H9 (cell line): ENCODE measurements at regions not wholly inside any gene's neighbourhood (a gene's known extent, or its start where the extent isn't known, plus 50 kb on each side); places are given as distances from the start of the nearest gene placed in this dataset.

ENCODE experiments used
- DNase-seq: peaks from one replicate; pipeline ENCODE4 v3.0.0-alpha.2; 2017
- H2AFZ ChIP-seq: one replicate; pipeline ENCODE4 v1.6.1; 2013; ENCODE audit warnings: mild to moderate bottlenecking, low read length, control low read depth, moderate library complexity
- H2AK5ac ChIP-seq: 2 replicates; pipeline ENCODE4 v1.6.1; 2013; ENCODE audit warnings: low read length, control low read depth, mixed read lengths; ENCODE audit not compliant: insufficient read length
- H2BK120ac ChIP-seq: one replicate; pipeline ENCODE4 v1.6.1; 2013; ENCODE audit warnings: low read depth, mild to moderate bottlenecking, low read length, control low read depth, inconsistent platforms; ENCODE audit not compliant: poor library complexity, severe bottlenecking
- H2BK12ac ChIP-seq: 2 replicates; pipeline ENCODE4 v1.6.1; 2013; ENCODE audit warnings: low read length, control low read depth, mixed read lengths, low read depth; ENCODE audit not compliant: insufficient read length
- H2BK15ac ChIP-seq: 2 replicates; pipeline ENCODE4 v1.6.1; 2013; ENCODE audit warnings: low read depth, low read length, control low read depth
- H2BK20ac ChIP-seq: one replicate; pipeline ENCODE4 v1.6.1; 2013; ENCODE audit warnings: low read depth, mild to moderate bottlenecking, low read length, control low read depth, inconsistent platforms; ENCODE audit not compliant: poor library complexity, severe bottlenecking
- H2BK5ac ChIP-seq: 2 replicates; pipeline ENCODE4 v1.6.1; 2013; ENCODE audit warnings: low read length, control low read depth, mixed read lengths; ENCODE audit not compliant: insufficient read length
- H3K14ac ChIP-seq: 2 replicates; pipeline ENCODE4 v1.6.1; 2013; ENCODE audit warnings: low read length, control low read depth; ENCODE audit not compliant: insufficient read depth
- H3K18ac ChIP-seq: 2 replicates; pipeline ENCODE4 v1.6.1; 2013; ENCODE audit warnings: low read depth, mild to moderate bottlenecking, mixed read lengths, low read length, control low read depth; ENCODE audit not compliant: insufficient read length
- H3K23ac ChIP-seq: 2 replicates; pipeline ENCODE4 v1.6.1; 2013; ENCODE audit warnings: low read length, control low read depth, mixed read lengths, low read depth; ENCODE audit not compliant: insufficient read length
- H3K23me2 ChIP-seq: 2 replicates; pipeline ENCODE4 v1.6.1; 2013; ENCODE audit warnings: low read depth, mild to moderate bottlenecking, mixed read lengths, low read length, control low read depth; ENCODE audit not compliant: insufficient read length, poor library complexity, severe bottlenecking
- H3K27ac ChIP-seq: 2 replicates; pipeline ENCODE4 v1.5.1; 2013; ENCODE audit warnings: low read length, control low read depth, mixed read lengths, low read depth; ENCODE audit not compliant: insufficient read length
- H3K27me3 ChIP-seq: 2 replicates; pipeline ENCODE4 v1.6.1; 2013; ENCODE audit warnings: low read length, control low read depth, inconsistent platforms; ENCODE audit not compliant: insufficient read depth
- H3K4ac ChIP-seq: 2 replicates; pipeline ENCODE4 v1.6.1; 2013; ENCODE audit warnings: low read depth, mild to moderate bottlenecking, control low read depth, inconsistent platforms, low read length, moderate library complexity
- H3K4me1 ChIP-seq: 2 replicates; pipeline ENCODE4 v1.6.1; 2013; ENCODE audit warnings: low read length, control low read depth, inconsistent platforms; ENCODE audit not compliant: insufficient read depth
- H3K4me2 ChIP-seq: 2 replicates; pipeline ENCODE4 v1.6.1; 2013; ENCODE audit warnings: low read length, control low read depth, mixed read lengths; ENCODE audit not compliant: insufficient read length, insufficient read depth
- H3K56ac ChIP-seq: 2 replicates; pipeline ENCODE4 v1.6.1; 2013; ENCODE audit warnings: low read depth, mild to moderate bottlenecking, mixed read lengths, low read length, control low read depth; ENCODE audit not compliant: insufficient read length
- H3K79me1 ChIP-seq: 2 replicates; pipeline ENCODE4 v1.6.1; 2013; ENCODE audit warnings: low read depth, mild to moderate bottlenecking, moderate library complexity, low read length, control low read depth, inconsistent platforms; ENCODE audit not compliant: insufficient read depth, poor library complexity, severe bottlenecking
- H3K79me2 ChIP-seq: 2 replicates; pipeline ENCODE4 v1.6.1; 2013; ENCODE audit warnings: low read length, control low read depth, inconsistent platforms; ENCODE audit not compliant: insufficient read depth
- H3K9ac ChIP-seq: 2 replicates; pipeline ENCODE4 v1.6.1; 2013; ENCODE audit warnings: low read length, control low read depth, mixed read lengths; ENCODE audit not compliant: insufficient read length; ENCODE audit errors: extremely low read depth
- H3K9me3 ChIP-seq: one replicate; pipeline ENCODE4 v1.6.1; 2013; ENCODE audit warnings: low read depth, low read length, inconsistent platforms; ENCODE audit not compliant: control insufficient read depth
- H3T11ph ChIP-seq: one replicate; pipeline ENCODE4 v1.6.1; 2013; ENCODE audit warnings: mild to moderate bottlenecking, low read length, control low read depth, inconsistent platforms
- H4K20me1 ChIP-seq: one replicate; pipeline ENCODE4 v1.6.1; 2013; ENCODE audit not compliant: control insufficient read depth, insufficient read length, insufficient read depth
- H4K5ac ChIP-seq: 2 replicates; pipeline ENCODE4 v1.6.1; 2013; ENCODE audit warnings: low read depth, mild to moderate bottlenecking, mixed read lengths, low read length, control low read depth; ENCODE audit not compliant: insufficient read length
- H4K8ac ChIP-seq: replicated peaks from 2 replicates; pipeline ENCODE4 v1.6.1; 2013; ENCODE audit warnings: low read length, control low read depth, mixed read lengths, low read depth; ENCODE audit not compliant: insufficient read length
- H4K91ac ChIP-seq: 2 replicates; pipeline ENCODE4 v1.6.1; 2013; ENCODE audit warnings: low read depth, mild to moderate bottlenecking, moderate library complexity, mixed read lengths, low read length, control low read depth; ENCODE audit not compliant: insufficient read length
- H3K27ac Mint-ChIP-seq, 3 experiments: 2 replicates in 2 of 3; 3 replicates in 1 of 3; pipeline ENCODE4 v1.8.0; 2020 to 2021; ENCODE audit warnings: mixed read lengths in 3 of 3, mild to moderate bottlenecking in 1 of 3, moderate library complexity in 1 of 3
- H3K27me3 Mint-ChIP-seq: 2 replicates; pipeline ENCODE4 v1.8.0; 2021; ENCODE audit warnings: low read depth, mild to moderate bottlenecking, moderate library complexity, mixed read lengths
- H3K36me3 Mint-ChIP-seq, 3 experiments: 2 replicates in 2 of 3; 3 replicates in 1 of 3; pipeline ENCODE4 v1.8.0; 2020 to 2021; ENCODE audit warnings: low read depth in 3 of 3, mixed read lengths in 3 of 3; ENCODE audit not compliant: insufficient read depth in 1 of 3
- H3K4me1 Mint-ChIP-seq, 2 experiments: 2 replicates each; pipeline ENCODE4 v1.8.0; 2020; ENCODE audit warnings: mixed read lengths in 2 of 2
- H3K4me3 Mint-ChIP-seq, 2 experiments: 2 replicates in 1 of 2; 3 replicates in 1 of 2; pipeline ENCODE4 v1.8.0; 2020 to 2021; ENCODE audit warnings: mild to moderate bottlenecking in 2 of 2, mixed read lengths in 2 of 2, moderate library complexity in 1 of 2
- H3K9me3 Mint-ChIP-seq, 2 experiments: 2 replicates in 1 of 2; 3 replicates in 1 of 2; pipeline ENCODE4 v1.8.0; 2020; ENCODE audit warnings: mild to moderate bottlenecking in 2 of 2, mixed read lengths in 2 of 2, moderate library complexity in 1 of 2
- TF ChIP-seq, protein P1 (sequence below): fragments of 200-600 bp; sonication (generic); conservative IDR thresholded peaks from 3 replicates; pipeline ENCODE4 v1.8.0; 2021; ENCODE audit warnings: antibody characterized with exemption, mild to moderate bottlenecking

DNA sequence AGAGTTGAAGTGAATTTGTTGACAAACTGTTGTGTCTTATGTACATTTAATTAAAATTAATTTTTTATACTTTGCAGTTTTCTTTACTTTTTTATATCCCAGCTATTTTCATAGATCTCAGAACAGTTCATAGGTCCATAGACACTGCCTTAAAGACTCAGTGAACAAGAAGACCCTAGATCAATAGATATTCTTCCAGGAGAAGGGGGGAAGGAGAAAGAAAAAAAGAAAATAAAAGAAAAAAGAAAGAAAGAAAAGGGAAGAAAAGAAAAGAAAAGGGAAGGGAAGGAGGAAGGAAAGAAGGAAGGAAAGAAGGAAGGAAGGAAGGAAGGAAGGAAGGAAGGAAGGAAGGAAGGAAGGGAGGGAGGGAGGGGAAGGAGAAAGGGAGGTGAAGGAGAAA is 130.8 kb downstream of the MAFB start:
- Mint-ChIP-seq H3K27me3 (peaks cover 5% of the 10 kb centered on the region), H3K27ac (no peak overlapping the region), H3K9me3 (peaks cover 7 to 9% of the 10 kb centered on the region in 2 experiments; a peak in 4 of 5 replicates), H3K4me3 (no peak overlapping the region), H3K36me3 (no peaks in the 10 kb centered on the region; a peak in 1 of 7 replicates), H3K4me1 (peaks cover 4 to 6% of the 10 kb centered on the region in 2 experiments; a peak in 2 of 4 replicates)
- H4K20me1 ChIP-seq = no peaks in the 10 kb centered on the region
- no peak for DNase-seq
- H3T11ph ChIP-seq = no peak overlapping the region
- H3K4me1 ChIP-seq = no peaks in the 10 kb centered on the region
- TF ChIP-seq, protein P1, sequence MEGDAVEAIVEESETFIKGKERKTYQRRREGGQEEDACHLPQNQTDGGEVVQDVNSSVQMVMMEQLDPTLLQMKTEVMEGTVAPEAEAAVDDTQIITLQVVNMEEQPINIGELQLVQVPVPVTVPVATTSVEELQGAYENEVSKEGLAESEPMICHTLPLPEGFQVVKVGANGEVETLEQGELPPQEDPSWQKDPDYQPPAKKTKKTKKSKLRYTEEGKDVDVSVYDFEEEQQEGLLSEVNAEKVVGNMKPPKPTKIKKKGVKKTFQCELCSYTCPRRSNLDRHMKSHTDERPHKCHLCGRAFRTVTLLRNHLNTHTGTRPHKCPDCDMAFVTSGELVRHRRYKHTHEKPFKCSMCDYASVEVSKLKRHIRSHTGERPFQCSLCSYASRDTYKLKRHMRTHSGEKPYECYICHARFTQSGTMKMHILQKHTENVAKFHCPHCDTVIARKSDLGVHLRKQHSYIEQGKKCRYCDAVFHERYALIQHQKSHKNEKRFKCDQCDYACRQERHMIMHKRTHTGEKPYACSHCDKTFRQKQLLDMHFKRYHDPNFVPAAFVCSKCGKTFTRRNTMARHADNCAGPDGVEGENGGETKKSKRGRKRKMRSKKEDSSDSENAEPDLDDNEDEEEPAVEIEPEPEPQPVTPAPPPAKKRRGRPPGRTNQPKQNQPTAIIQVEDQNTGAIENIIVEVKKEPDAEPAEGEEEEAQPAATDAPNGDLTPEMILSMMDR = no peak
- H3K18ac ChIP-seq = no peak overlapping the region
- no peak overlapping the region for H2BK12ac ChIP-seq
- H3K23ac ChIP-seq = no peak overlapping the region
- no peak overlapping the region for H4K91ac ChIP-seq
- H3K23me2 ChIP-seq = no peaks in the 10 kb centered on the region
- H2BK120ac ChIP-seq = no peak overlapping the region
- H3K4me2 ChIP-seq = no peak overlapping the region
- no peak overlapping the region for H2BK20ac ChIP-seq
- no peaks in the 10 kb centered on the region for H3K27me3 ChIP-seq
- H4K5ac ChIP-seq = no peak overlapping the region
- H2BK15ac ChIP-seq = no peak overlapping the region
- no peak overlapping the region for H3K4ac ChIP-seq
- H3K79me1 ChIP-seq = no peaks in the 10 kb centered on the region
- H3K27ac ChIP-seq = no peak overlapping the region
- no peaks in the 10 kb centered on the region for H3K79me2 ChIP-seq
- no peak overlapping the region for H2AK5ac ChIP-seq
- no peak overlapping the region for H4K8ac ChIP-seq
- H3K56ac ChIP-seq = no peak overlapping the region
- H3K9ac ChIP-seq = no peak overlapping the region
- no peaks in the 10 kb centered on the region for H3K9me3 ChIP-seq
- no peak overlapping the region for H2AFZ ChIP-seq
- H2BK5ac ChIP-seq = no peak overlapping the region
- no peak overlapping the region for H3K14ac ChIP-seq
